Adrenal gland (tissue), 5 donors: ENCODE measurements at regions not wholly inside any gene's neighbourhood (a gene's known extent, or its start where the extent isn't known, plus 50 kb on each side); places are given as distances from the start of the nearest gene placed in this dataset.

ENCODE experiments used
- POLR2A ChIP-seq, 2 donors: fragments of 450-650 bp; IDR thresholded peaks; one replicate each; pipeline ENCODE4 v1.6.1; 2017; ENCODE audit warnings: antibody characterized with exemption in 2 of 2, mild to moderate bottlenecking in 2 of 2, moderate library complexity in 1 of 2
- TF ChIP-seq, protein P1 (sequence below), 6 experiments: fragments of 450-650 bp in 4 of 6; fragments of 200-600 bp in 2 of 6; sonication (generic) in 1 of 6; IDR thresholded peaks; 1 replicate in 5 of 6; 2 replicates in 1 of 6; pipeline versions ENCODE4 v1.5.1 to v1.8.0; 2016 to 2021; ENCODE audit warnings: antibody characterized with exemption in 6 of 6, mild to moderate bottlenecking in 2 of 6, moderate library complexity in 1 of 6
- donor health status: DM: no; HTN: no; CAD: no.

- TF ChIP-seq POLR2A (IDR thresholded peaks at IDR 0.05), result no peak
- TF ChIP-seq, protein P1, sequence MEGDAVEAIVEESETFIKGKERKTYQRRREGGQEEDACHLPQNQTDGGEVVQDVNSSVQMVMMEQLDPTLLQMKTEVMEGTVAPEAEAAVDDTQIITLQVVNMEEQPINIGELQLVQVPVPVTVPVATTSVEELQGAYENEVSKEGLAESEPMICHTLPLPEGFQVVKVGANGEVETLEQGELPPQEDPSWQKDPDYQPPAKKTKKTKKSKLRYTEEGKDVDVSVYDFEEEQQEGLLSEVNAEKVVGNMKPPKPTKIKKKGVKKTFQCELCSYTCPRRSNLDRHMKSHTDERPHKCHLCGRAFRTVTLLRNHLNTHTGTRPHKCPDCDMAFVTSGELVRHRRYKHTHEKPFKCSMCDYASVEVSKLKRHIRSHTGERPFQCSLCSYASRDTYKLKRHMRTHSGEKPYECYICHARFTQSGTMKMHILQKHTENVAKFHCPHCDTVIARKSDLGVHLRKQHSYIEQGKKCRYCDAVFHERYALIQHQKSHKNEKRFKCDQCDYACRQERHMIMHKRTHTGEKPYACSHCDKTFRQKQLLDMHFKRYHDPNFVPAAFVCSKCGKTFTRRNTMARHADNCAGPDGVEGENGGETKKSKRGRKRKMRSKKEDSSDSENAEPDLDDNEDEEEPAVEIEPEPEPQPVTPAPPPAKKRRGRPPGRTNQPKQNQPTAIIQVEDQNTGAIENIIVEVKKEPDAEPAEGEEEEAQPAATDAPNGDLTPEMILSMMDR (IDR thresholded peaks at IDR 0.05), result no peak
These were observed 429.6 kb downstream of the METTL15 start for GRCh38 chr11:28537822-28538221.
